ENCODE measurements at regions not wholly inside any gene's neighbourhood (a gene's known extent, or its start where the extent isn't known, plus 50 kb on each side); places are given as distances from the start of the nearest gene placed in this dataset.
A peak's percentile ranks its signal among the peaks of the same experiment; 100 is the strongest.

DNA sequence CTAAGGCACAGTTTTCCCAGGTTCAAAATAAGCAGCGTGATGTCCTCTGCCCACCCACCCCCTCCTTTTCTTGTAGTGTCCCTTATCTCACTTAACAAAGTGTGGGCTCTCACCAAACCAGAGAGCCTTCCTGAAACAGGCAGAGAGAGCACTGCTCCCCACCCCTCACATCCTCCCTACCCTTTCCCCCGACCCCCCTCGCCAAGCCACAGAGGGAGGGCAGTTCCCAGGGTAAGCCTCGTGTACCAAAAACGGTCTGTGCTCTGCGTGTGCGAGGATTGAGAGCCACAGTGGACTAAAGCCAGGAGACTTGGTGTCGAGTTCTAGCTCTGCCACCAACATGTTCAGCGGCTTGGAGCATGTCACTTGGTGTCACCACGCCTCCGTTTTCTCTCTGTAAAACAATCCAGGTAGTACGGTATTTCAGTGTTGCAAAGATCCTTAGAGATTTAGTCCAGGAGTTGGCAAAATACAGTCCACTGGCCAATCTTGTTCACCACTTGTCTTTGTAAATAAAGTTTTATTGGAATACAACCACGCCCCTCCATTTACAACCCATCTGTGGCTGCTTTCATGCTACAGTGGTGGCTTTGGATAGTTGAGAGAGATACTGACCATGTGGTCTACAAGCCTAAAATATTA lies 249.9 kb downstream of the OPA1 start:
- TF ChIP-seq, protein P1, sequence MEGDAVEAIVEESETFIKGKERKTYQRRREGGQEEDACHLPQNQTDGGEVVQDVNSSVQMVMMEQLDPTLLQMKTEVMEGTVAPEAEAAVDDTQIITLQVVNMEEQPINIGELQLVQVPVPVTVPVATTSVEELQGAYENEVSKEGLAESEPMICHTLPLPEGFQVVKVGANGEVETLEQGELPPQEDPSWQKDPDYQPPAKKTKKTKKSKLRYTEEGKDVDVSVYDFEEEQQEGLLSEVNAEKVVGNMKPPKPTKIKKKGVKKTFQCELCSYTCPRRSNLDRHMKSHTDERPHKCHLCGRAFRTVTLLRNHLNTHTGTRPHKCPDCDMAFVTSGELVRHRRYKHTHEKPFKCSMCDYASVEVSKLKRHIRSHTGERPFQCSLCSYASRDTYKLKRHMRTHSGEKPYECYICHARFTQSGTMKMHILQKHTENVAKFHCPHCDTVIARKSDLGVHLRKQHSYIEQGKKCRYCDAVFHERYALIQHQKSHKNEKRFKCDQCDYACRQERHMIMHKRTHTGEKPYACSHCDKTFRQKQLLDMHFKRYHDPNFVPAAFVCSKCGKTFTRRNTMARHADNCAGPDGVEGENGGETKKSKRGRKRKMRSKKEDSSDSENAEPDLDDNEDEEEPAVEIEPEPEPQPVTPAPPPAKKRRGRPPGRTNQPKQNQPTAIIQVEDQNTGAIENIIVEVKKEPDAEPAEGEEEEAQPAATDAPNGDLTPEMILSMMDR (IDR thresholded peaks at IDR 0.05; ENCODE audit: insufficient read depth, low read length, severe bottlenecking) = no peak
- FAIRE-seq (no peak), DNase-seq (ENCODE audit: low read depth) (no peak)
- H3K27me3 ChIP-seq (ENCODE audit: control insufficient read depth, insufficient read depth, low read length) = no peaks in the 10 kb centered on the region
- H3K36me3 ChIP-seq (ENCODE audit: control insufficient read depth, insufficient read depth, low read length) = no peaks in the 10 kb centered on the region
- H3K4me3 ChIP-seq (ENCODE audit: low read depth, low read length) = no peak overlapping the region

DNA sequence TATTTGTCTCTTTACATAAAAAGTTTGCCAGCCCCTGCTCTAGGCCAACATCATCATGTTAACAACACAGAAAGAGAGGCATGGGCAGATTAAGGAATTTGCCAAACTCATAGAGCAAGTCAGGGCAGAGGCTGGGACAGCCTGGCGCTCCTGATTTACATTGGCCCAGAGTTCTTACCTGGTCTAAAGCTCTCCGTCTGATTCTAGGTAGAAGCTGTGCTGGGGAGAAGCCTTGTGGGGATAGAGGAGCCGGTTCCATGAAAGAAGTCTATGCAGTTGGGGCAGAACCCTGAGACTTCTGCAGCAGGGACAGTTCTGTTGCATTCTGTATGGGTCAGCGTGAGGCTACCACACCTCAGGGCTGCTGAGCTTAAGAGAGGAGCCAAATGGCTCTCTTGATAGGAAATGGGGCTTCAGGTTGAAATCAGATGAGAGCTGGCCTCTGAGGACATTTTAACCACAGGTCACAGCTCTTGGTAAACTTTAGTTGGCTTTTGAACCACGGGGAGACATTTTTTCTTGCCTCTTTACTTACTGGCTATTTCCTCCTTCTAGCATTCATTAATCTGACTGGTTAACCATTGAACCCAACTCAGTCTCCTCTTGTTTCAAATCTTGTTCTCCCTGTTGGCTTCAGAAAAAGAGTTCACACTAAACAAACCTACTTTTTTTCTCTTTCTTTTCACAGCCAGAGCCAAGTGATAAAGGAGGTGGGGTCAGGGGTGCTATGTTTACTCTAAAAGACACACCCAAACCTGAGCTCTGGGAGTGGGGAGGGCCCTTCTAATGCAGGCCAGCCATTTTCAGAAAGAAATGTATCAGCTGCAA lies 250.7 kb downstream of the OPA1 start:
- DNase-seq (ENCODE audit: low read depth) (peak; percentile 52), FAIRE-seq (no peak)
- no peak overlapping the region for H3K4me3 ChIP-seq (ENCODE audit: low read depth, low read length)
- no peaks in the 10 kb centered on the region for H3K36me3 ChIP-seq (ENCODE audit: control insufficient read depth, insufficient read depth, low read length)
- H3K27me3 ChIP-seq (ENCODE audit: control insufficient read depth, insufficient read depth, low read length) = no peaks in the 10 kb centered on the region
- TF ChIP-seq, protein P1 (IDR thresholded peaks at IDR 0.05; ENCODE audit: insufficient read depth, low read length, severe bottlenecking) = no peak

DNA sequence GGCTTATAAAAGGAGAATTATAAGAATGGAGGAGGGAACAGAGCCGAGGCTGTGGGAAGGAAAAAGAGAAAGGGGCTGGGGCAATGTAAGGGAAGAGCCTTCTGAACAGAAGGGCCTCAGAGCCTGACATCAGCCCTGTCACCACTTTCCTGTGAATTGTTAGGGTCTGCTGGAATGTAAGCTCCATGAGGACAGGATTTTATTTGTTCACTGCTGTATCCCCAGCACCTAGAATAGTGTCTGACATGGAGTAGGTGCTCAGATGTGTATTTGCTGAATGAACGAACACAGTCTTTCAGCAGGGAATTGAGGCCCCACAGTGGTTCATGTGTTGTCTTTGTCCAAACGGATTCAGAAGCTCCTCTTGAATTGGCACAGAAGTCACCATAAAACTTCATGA lies 251.5 kb downstream of the OPA1 start:
- DNase-seq (ENCODE audit: low read depth) (no peak), FAIRE-seq (no peak)
- H3K4me3 ChIP-seq (ENCODE audit: low read depth, low read length) = no peak overlapping the region
- no peaks in the 10 kb centered on the region for H3K27me3 ChIP-seq (ENCODE audit: control insufficient read depth, insufficient read depth, low read length)
- no peaks in the 10 kb centered on the region for H3K36me3 ChIP-seq (ENCODE audit: control insufficient read depth, insufficient read depth, low read length)
- TF ChIP-seq, protein P1 (IDR thresholded peaks at IDR 0.05; ENCODE audit: insufficient read depth, low read length, severe bottlenecking) = no peak

DNA sequence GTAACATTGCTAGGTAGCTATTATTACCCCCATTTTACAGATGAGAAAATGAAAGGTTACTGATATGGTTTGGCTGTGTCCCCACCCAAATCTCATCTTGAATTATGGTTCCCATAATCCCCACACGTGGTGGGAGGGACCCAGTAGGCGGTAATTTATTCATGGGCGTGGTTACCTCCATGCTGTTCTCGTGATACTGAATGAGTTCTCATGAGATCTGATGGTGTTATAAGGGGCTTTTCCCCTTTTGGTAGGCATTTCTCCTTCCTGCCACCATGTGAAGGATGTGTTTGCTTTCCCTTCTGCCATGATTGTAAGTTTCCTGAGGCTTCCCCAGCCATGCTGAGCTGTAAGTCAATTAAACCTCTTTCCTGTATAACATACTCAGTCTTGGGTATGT lies 252.1 kb downstream of the OPA1 start:
- TF ChIP-seq, protein P1 (IDR thresholded peaks at IDR 0.05; ENCODE audit: insufficient read depth, low read length, severe bottlenecking) = no peak
- H3K27me3 ChIP-seq (ENCODE audit: control insufficient read depth, insufficient read depth, low read length) = no peaks in the 10 kb centered on the region
- no peaks in the 10 kb centered on the region for H3K36me3 ChIP-seq (ENCODE audit: control insufficient read depth, insufficient read depth, low read length)
- FAIRE-seq (no peak), DNase-seq (ENCODE audit: low read depth) (no peak)
- no peak overlapping the region for H3K4me3 ChIP-seq (ENCODE audit: low read depth, low read length)

DNA sequence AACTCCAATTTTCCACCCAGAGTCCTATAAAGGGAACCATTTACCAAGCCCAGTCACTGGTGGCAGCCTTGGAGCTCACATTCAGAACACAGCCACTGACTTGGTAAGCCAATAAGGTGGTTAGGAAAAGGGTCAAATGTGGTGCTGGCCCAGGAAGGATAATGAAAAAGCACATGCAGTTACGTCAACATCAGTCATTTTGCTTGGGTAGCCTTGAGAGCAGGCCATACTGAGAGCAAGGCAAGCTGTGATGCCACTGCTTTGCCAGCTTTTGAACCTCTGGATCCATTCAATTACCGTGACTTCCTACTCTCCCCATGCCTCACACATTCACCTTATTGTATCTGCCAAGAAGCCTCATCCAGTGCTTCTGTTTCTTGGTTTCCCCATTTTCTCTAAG lies 253.6 kb downstream of the OPA1 start:
- peak; percentile 60 for FAIRE-seq
- no peaks in the 10 kb centered on the region for H3K36me3 ChIP-seq (ENCODE audit: control insufficient read depth, insufficient read depth, low read length)

More for the DNA sequence above, 253.6 kb downstream of the OPA1 start:
- DNase-seq (ENCODE audit: low read depth) = no peak
- TF ChIP-seq, protein P1 (IDR thresholded peaks at IDR 0.05; ENCODE audit: insufficient read depth, low read length, severe bottlenecking) = no peak
- Histone ChIP-seq H3K27me3 (ENCODE audit: control insufficient read depth, insufficient read depth, low read length) (no peaks in the 10 kb centered on the region), H3K4me3 (ENCODE audit: low read depth, low read length) (no peak overlapping the region)

All from bronchial epithelial cell (primary cell).